NCI-H460 (cell line): ENCODE measurements at regions not wholly inside any gene's neighbourhood (a gene's known extent, or its start where the extent isn't known, plus 50 kb on each side); places are given as distances from the start of the nearest gene placed in this dataset.

Source experiments
- DNase-seq: peaks from one replicate; pipeline ENCODE4 v3.0.0-alpha.2; 2016; ENCODE audit warnings: low read depth; ENCODE audit errors: extremely low read depth

- DNase-seq, result no peak
Measured at GRCh38 chr7:381211-382042, 91.5 kb downstream of the FOXL3 start.

DNA sequence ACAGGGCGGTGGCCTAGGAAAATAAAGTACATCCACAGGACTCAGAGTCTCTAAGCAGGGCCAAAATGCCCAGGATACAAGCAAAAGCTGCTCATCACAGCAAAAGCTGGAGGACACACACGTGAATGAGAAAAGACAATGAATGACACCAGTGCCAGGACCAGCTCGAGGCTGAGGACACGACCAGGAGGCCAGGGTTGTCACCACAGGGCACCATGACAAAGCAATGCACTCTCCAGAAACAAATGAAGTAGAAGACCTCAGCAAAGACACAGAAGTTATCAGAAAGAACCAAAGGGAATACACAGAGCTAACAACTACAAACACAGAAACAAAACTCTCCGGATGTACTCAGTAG, 92.1 kb downstream of the FOXL3 start:
- no peak for DNase-seq

GRCh38 chr7:386385-386784, 96.4 kb downstream of the FOXL3 start:
- DNase-seq, result no peak

- no peak for DNase-seq
Measured at GRCh38 chr7:387132-388022, 97.4 kb downstream of the FOXL3 start.

DNA sequence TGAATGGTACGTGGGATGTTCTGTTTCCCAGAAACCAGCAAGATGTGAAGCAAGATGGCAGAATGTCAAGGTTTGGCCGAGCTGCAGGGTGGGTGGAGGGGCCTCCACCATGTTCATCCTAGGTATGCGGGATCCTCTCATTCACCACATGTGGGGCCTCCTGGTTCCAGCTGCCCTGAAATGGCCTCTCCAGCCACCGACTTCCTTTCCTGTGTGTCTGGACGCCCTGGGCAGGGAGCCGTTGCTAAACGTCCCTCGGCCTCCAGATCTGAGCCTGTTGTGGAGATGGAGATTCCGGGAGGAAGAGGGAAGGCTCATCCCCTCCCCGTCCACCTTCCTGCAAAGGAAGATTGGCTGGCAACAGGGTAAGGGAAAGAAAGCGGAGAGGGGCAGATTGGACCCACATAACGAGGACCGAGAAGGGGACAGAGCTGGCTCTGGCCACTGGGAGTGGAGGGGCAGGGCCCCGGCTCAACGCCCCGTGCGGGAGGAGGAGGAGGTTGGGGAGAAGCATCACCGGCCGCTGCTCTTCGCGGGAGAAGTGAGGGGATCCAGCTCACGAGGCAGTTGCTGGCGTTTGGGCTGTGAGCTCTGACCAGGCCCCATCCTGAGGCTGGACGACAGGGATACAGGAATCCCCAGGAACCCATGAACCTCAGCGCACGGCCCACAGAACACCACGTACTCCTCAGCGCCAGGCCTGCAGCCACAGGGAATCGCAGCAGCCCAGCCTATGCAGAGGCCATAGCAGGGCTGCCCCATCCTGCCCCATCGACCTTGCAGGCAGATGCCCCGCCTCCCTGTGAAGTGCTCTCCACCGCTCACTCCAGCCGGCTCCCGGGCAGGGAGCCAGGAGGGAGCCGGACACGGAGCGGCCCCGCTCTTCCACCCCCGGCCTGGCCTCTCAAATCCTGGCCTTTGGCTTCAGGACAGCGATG, 98.3 kb downstream of the FOXL3 start:
- DNase-seq, result no peak

DNA sequence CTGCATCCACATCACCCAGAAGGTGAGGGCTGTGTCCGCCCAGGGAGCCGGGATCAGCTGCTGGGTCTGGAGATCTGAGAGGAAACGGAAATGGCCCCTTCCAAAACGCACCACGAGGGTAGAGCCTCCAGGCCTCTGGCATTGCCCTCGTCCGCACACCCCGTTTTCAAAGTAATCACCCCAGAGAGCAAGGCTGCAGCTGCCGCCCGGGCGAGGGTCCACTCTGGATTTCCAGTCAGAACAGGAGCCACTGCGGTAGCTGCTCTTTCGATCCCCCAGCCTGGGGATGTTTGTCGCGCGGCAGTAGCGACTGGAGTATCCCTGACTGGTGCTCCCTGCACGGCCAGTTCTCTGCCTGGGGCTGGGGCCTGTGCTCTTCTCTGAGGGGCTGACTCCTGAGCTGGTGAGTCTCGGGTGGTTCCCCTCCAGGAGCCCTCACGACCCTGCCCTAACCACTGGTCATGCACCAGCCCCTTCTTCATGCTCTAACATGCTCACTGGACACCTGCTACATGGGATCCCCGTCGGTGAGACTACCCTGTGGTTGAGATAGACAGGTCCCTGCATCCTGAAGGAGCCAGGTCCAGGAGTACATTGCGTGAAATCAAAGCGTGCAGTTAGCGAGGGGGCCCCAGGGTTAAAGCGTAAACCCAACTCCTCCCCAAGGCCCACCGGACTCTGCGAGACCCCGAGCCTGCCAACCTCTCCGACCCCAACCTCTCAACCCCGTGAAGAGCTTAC, 99.2 kb downstream of the FOXL3 start:
- no peak for DNase-seq

DNA sequence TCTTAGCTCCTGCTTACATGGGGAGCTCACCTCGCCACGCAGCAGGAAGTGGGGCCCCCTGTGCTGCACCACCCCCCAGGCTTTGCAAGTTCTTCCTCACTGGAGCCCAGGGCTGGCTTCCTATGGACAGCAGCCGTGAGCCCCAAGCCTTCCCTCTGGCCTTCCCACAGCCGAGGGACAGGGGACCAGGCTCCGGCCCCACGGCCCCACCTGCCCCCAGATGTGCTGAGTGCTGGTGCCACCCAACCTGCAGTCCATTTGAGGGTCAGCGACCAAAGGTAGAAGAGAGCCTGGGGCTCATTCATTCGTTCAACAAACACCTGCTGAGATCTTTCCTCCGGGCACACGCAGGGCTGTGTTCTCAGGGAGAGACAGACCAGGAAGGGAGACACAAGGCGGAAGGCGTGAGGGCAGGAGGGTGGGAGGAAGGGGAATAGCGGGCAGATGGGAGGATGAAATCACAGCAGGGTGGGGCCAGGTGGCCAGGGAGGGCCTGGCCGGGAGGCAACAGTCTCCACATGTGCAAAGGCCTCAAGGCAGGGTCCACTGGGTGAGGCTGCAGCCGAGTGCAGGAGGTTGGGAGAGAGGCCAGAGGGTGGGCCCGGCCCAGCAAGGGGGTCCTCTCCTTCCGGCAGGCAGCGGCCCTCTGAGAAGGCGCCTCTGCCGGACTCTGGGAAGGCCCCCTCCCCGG, 100.1 kb downstream of the FOXL3 start:
- no peak for DNase-seq

DNA sequence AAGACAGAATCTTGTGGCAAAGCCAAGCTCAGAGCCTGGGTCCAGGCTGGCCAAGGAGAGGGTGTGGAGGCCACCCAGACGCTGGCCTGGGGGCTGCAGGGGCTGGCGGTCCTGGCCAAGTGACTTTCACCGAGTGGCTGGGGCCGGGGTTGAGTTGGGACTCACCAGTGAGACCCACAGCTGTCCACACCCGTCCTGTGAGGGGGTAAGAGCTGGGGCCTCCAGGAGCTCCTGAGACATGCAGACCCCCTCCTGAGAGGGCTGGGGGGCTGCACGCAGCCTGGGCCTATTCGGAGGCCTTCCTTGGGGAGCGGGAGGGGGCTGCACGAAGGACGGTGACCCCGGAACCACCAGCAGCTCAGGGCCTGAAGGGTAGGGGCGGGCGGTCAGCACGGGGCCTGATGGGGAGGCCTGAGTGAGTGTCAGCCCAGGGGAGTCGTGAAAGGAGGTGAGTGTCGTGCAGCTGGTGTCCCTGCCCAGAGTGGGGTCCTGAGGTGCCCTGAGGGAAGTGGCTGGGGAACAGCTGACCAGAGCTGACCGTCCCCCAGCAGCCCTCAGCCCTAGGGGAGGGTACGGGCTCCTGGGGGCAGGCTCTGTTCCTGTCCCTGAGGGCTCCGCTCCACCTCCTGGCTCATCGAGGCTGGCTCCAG, 100.9 kb downstream of the FOXL3 start:
- no peak for DNase-seq

- no peak for DNase-seq
Measured at GRCh38 chr7:391411-391951, 101.5 kb downstream of the FOXL3 start.

GRCh38 chr7:391961-392524, 102.1 kb downstream of the FOXL3 start:
- DNase-seq, result no peak

DNA sequence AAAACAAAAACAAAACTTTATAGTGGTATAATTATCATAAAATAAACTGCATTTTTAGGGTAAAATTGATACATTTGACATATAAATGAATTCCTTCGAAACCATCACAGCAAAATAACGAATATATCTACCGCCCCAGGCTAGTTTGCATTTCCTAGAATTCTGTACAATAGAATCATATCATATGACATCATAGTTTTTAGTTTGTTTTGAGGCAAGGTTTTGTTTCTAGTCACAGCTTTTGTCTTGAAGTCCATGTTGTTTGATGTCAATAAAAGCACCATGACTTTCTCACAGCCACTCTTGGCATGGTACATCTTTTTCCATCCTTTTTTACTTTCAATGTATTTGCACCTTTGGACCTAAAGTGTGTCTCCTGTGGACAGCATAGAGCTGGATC, 102.9 kb downstream of the FOXL3 start:
- DNase-seq, result no peak

DNA sequence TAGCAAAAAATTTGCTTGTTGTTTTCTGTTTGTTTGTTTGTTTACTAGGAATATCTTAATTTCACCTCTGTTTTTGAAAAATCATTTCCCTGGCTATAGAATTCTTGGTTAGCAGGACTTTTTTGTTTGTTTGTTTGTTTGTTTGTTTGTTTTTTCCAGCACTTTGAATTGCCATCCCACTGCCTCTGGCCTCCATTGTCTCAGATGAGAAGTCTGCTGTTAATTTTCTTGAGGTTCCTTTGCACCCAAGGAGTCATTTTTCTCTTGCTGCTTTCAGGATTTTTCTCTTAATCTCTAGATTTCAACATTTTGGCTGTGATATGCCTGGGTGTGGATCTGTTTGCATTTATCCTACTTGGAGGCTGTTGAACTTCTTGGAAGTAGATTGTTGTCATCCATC, 105.7 kb downstream of the FOXL3 start:
- DNase-seq, result no peak

DNA sequence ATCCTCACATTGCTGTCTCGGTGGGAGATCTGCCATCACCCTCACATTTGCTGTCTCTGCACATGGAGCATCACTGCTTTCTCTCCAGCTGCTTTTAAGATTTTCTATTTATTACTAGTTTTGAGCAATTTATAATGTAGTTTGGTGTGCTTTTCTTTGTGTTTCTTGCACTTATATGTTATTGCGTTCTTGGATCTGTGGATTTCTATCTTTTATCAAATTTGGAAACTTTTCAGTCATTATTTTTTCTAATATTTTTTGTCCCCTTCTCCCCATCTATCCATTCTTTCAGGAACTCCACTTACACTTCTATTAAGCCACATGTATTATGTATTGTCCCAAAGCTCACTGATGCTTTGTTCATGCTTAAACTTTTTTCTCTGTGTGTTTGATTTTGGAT, 108.9 kb downstream of the FOXL3 start:
- no peak for DNase-seq

DNA sequence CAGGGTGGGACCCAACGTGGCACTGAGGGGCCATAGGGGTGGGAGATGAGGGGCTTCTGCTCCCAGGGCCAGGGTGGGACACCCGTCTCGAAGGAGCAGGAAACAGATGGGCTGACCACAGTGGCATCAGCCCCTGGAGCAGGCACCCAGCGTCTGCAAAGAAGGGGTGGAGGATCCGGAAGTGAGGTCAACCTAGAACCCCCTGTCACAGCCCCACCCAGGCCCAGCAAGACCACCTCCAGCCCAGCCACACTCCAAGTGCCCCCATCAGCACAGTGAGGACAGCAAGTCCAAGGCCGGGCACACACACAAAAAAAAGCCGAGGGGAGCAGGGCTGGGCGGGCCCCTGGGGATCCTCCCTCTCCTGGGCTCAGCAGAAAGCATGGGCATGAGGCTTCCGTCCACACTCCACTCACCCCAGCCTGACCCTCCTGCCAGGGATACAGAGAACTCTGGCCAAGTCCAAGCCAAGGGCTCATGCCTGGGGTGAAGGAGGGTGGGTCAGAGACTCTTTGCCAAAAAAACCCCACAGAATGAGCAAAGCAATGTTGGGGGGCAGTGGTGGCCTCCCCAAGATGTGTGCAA, 111.0 kb downstream of the FOXL3 start:
- no peak for DNase-seq

DNA sequence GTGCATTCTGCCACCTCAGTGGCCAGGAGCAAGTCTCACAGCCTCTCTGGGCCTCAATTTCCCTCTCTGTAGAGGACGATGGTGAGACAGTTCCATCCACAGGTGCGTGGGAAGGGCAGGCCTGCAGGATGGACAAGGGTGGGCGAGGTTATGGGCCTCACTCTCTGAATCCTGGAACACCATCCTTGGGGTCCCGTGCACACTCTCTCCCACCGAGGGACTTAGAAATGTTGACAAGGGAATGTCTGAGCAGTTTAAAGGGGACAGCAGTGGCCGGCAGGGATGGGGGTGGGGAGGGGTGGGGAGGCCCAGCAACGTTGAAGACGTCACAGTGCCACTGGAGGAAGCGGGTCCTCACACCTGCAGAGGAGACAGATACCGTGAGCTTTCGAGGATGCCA, 111.5 kb downstream of the FOXL3 start:
- DNase-seq, result no peak

DNA sequence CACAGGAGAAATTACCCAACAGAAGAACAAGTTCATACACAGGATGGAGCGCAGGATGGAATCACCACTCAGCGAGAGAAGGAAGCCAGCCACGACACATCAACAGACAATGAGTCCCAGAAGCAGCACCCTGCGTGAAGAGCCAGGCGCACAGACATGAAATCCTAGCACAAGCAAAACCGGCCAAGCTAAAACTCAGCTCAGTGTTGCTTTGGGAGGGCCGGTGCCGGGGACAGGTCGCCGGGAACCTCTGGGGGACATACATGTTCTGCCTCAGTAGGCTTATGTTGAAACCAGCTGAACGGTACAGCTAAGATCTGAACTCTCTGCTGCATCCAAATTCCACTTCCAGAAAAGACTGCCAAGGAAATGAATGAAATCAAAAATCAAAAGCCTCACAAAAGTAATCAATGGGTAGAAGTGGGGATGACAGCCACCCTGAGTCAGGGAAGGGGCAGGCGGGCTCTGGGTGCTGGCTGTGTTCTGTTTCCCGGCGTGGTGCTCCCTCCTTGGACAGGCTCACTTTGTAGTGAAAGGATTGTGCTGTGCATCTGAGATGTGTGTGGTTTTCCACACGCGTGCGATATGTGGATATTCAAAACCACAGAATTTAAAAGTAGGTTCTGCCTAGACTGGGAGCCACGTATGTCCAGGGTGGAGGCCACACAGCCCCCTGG, 114.7 kb downstream of the PDGFA start:
- DNase-seq, result no peak

- no peak for DNase-seq
Measured at GRCh38 chr7:405489-406211, 114.0 kb downstream of the PDGFA start.
